Thoracic aorta (tissue), 2 donors: ENCODE measurements at regions not wholly inside any gene's neighbourhood (a gene's known extent, or its start where the extent isn't known, plus 50 kb on each side); places are given as distances from the start of the nearest gene placed in this dataset.

Source experiments
- ATAC-seq: fragments of 150-250 bp; one replicate; pipeline ENCODE4 v1.8.0; 2017; ENCODE audit warnings: low read depth; ENCODE audit not compliant: insufficient number of reproducible peaks, low FRiP score
- DNase-seq: peaks from one replicate; pipeline ENCODE4 v3.0.0-alpha.2; 2020; ENCODE audit warnings: low spot score
- H3K27ac ChIP-seq, 2 donors: fragments of 200-600 bp; sonication (generic); 1 replicate in 1 of 2; 2 replicates in 1 of 2; pipeline ENCODE4 v1.5.1; 2016; ENCODE audit warnings: mild to moderate bottlenecking in 2 of 2, moderate library complexity in 2 of 2
- H3K27me3 ChIP-seq: fragments of 200-600 bp; sonication (generic); replicated peaks from 2 replicates; pipeline ENCODE4 v1.6.0; 2016; ENCODE audit warnings: mild to moderate bottlenecking; ENCODE audit not compliant: insufficient read depth
- H3K36me3 ChIP-seq: fragments of 200-600 bp; sonication (generic); one replicate; pipeline ENCODE4 v1.5.1; 2016
- H3K4me1 ChIP-seq, 2 donors: fragments of 200-600 bp; sonication (generic); 1 replicate in 1 of 2; 2 replicates in 1 of 2; pipeline versions ENCODE4 v1.5.1 to v1.6.0; 2016; ENCODE audit warnings: low read depth in 2 of 2, mild to moderate bottlenecking in 1 of 2; ENCODE audit not compliant: control insufficient read depth in 1 of 2
- H3K4me3 ChIP-seq: fragments of 200-600 bp; sonication (generic); 2 replicates; pipeline ENCODE4 v1.5.1; 2016; ENCODE audit warnings: mild to moderate bottlenecking
- H3K9me3 ChIP-seq: fragments of 200-600 bp; sonication (generic); 2 replicates; pipeline ENCODE4 v1.5.1; 2016
- CTCF ChIP-seq: fragments of 200-600 bp; sonication (generic); IDR thresholded peaks from one replicate; pipeline ENCODE4 v1.5.1; 2019; ENCODE audit warnings: antibody characterized with exemption

DNA sequence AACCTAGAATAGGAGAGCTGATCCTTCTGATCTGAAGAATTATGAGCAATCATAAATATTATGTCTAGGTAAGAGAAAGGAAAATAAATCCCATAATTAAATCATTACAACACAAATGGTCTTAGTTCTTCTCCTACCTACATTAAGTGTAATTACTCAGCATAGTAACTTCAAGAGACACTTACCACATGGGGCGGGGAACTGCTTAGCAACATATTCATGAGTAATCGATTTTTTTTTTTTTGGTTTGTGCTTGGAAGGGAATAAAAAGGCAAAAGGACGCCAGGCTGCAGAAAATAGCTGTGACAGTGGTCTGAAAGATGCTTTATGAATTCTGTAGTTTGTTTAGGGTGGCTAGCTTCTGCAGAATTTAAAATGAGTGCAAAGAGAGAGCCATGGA is 103.3 kb upstream of the HTR2A start:
- TF ChIP-seq CTCF, result no peak
- ATAC-seq, result no peak
- DNase-seq, result no peak

DNA sequence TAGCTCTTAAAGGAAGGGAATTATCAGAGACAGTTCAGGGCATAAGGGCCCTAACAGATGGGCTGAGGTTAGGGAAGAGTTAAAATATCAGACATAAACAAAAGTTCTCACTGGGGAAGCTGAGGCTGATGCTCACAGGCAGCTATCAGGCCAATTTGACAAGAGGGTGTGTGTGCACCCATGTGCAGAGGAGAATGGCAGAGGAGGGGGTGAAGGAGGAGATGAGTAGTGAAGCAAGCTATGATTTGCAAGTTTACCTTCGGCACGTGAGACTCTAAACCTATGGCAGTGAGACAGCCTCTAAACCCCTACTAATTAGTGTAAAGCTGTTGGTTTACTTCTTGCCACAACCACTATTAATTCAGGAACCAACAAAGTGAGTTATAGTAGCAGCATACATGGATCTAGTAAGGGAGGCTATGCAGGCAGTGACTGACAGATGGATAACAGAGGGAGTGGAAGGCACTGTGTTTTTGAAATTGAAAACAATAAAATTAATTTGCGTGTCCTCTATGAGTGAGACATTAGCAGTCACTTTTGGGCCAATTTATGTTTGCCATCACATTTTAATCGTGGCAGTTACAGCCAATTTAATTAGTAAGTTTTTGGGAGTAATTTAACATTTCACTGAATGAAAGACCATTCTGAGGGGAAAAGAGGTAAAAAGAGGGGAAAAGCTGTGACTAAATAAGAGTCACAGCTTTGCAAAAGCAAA is 99.6 kb upstream of the HTR2A start:
- Histone ChIP-seq H3K4me1 (no peaks in the 10 kb centered on the region), H3K36me3 (no peaks in the 10 kb centered on the region), H3K9me3 (no peaks in the 10 kb centered on the region), H3K27me3 (no peaks in the 10 kb centered on the region), H3K27ac (no peak overlapping the region), H3K4me3 (no peak overlapping the region)
- DNase-seq (no peak), ATAC-seq (no peak)
- TF ChIP-seq CTCF, result no peak

More for the DNA sequence above, 103.3 kb upstream of the HTR2A start:
- H3K27me3 ChIP-seq, result no peaks in the 10 kb centered on the region
- no peak overlapping the region for H3K27ac ChIP-seq
- no peaks in the 10 kb centered on the region for H3K4me1 ChIP-seq
- H3K4me3 ChIP-seq, result no peak overlapping the region
- no peaks in the 10 kb centered on the region for H3K9me3 ChIP-seq
- no peaks in the 10 kb centered on the region for H3K36me3 ChIP-seq

GRCh38 chr13:46995874-46996273 is 99.0 kb upstream of the HTR2A start:
- Histone ChIP-seq H3K9me3 (no peaks in the 10 kb centered on the region), H3K36me3 (no peaks in the 10 kb centered on the region), H3K27ac (no peak overlapping the region), H3K4me3 (no peak overlapping the region), H3K4me1 (no peaks in the 10 kb centered on the region), H3K27me3 (no peaks in the 10 kb centered on the region)
- no peak for TF ChIP-seq CTCF
- DNase-seq (no peak), ATAC-seq (no peak)

GRCh38 chr13:46994492-46994891 is 97.6 kb upstream of the HTR2A start:
- Histone ChIP-seq H3K36me3 (no peaks in the 10 kb centered on the region), H3K27ac (no peak overlapping the region), H3K27me3 (no peaks in the 10 kb centered on the region), H3K9me3 (no peaks in the 10 kb centered on the region), H3K4me3 (no peak overlapping the region), H3K4me1 (no peaks in the 10 kb centered on the region)
- no peak for DNase-seq
- no peak for TF ChIP-seq CTCF
- no peak for ATAC-seq

DNA sequence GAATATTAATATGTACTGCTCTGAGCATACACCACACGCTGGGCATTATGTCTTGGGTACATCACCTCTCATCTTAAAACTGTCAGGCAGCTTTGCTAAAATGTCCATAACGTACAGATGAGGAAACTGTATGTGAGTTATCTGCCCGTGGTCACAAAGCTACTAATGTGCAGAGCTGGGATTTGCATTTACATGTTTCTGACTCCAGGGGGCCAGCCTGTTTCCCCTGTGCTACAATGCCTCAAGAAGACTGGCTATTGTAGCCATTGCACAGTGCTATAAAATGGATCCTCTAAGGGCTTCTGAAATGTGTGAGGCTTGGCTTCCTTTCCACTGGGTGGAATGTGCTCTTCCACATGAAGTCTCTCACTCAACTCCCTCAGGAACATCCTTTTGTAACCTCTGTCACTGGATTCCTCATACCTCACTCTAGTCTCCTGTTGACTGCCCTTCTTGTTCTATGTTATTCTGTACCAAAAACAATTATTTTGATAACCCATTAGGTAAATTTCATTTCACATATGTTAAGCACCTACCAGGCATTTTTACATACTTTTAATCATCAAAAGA is 95.6 kb upstream of the HTR2A start:
- Histone ChIP-seq H3K4me3 (no peak overlapping the region), H3K9me3 (no peaks in the 10 kb centered on the region), H3K4me1 (peaks cover 0 to 13% of the 10 kb centered on the region in 2 donors), H3K27me3 (no peaks in the 10 kb centered on the region), H3K27ac (no peak overlapping the region), H3K36me3 (no peaks in the 10 kb centered on the region)
- TF ChIP-seq CTCF, result no peak
- ATAC-seq (no peak), DNase-seq (no peak)
